DLD1 (cell line): ENCODE measurements at regions not wholly inside any gene's neighbourhood (a gene's known extent, or its start where the extent isn't known, plus 50 kb on each side); places are given as distances from the start of the nearest gene placed in this dataset.
"Not testable (repeated sequence)": the region's sequence is repeated elsewhere in the genome, so short reads cannot be mapped to it uniquely, and the experiment has no call there.

ENCODE experiments used
- in situ Hi-C: cut with HindIII; loops from 2 replicates; pipeline ENCODE4 v1.10.0; 2017; ENCODE audit warnings: low sequenced_read_pairs

DNA sequence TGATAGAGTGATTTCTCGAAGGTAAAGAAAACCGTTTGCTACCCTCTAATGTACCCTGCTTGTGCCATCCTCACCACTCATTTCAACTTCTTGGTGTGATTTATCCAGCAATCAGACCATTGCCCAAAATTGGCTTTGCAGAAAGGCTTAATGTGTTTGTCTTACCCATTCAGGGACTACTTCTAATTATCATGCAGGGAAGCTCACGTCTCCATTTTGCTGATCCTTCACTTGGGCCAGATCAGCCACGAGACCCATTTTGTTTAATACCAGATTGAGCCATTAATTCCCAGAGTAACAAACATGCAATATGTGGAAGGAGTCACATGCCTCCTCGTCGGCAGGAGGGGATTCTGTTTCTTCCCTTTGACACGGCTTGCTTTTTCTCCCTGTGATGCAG, 51.1 kb upstream of the CRY1 start:
- in situ Hi-C loops = loop anchor here (10.0 to 25.0 kb wide), 2 partner anchors 190 to 468 kb away; no protein-coding TSS in a partner anchor

DNA sequence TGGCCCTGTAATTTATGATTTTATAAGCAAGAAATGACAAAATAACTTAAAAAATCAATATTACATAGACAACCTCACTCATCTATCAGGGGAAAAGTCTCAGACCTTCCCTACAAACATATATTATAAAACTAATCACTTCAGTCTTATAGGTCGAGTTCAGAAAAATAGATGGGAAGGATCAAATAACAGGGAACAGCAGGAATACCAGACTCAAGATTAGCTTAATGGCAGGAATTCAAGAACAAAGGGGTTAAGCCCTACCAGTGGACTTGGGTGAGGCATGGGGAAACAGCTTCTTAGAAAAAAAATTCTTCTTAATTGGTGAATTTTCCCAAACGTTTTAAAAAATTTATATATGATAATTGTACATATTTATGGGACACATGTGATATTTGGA, 51.6 kb upstream of the CRY1 start:
- in situ Hi-C loops = loop anchor here (5.0 to 25.0 kb wide), 3 partner anchors 87 to 467 kb away; no protein-coding TSS in a partner anchor

DNA sequence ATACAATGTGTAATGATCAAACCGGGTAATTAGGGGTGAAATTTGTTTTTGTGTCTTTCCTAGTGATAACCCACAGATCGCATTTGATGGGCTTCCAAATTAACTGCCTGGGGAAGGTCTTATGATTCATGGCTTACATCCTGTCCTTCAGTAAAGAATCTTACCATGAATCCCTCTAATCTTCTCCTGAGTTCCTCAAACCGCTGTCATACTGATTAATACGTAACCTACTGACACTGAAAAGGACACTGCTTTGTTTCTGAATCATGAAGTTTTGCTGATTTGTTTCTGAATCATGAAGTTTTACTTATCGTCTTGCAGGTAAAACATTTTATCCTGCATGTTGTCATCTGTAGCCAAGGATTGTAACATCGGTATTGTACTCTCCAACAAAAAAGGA, 52.0 kb upstream of the CRY1 start:
- in situ Hi-C loops = loop anchor here (5.0 to 25.0 kb wide), 3 partner anchors 87 to 467 kb away; no protein-coding TSS in a partner anchor

DNA sequence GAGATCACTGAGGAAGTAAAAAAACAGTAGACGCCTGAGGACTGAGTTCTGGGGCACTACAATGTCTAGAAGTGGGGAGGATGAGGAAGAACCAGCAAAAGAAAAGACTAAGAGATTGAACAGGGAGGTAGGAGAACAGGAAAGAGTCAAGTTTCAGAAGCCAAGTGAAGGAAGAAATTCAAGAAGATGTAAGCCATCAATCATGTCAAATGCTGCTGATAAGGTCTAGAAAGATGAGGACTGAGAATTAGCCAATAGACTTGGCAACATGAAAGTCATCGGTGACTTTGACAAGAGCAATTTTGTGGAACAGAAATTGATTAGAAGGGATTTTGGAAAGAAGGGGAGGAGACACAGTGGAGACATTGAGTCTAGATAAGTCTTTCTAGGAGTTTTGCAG, 54.8 kb upstream of the CRY1 start:
- in situ Hi-C loops = loop anchor here (5.0 to 25.0 kb wide), 3 partner anchors 84 to 464 kb away; no protein-coding TSS in a partner anchor

- in situ Hi-C loops = no loop called here
These were observed 59.0 kb upstream of the CRY1 start for GRCh38 chr12:107152315-107152714.

- in situ Hi-C loops = no loop called here
These were observed 66.1 kb upstream of the CRY1 start for GRCh38 chr12:107159384-107159900.

DNA sequence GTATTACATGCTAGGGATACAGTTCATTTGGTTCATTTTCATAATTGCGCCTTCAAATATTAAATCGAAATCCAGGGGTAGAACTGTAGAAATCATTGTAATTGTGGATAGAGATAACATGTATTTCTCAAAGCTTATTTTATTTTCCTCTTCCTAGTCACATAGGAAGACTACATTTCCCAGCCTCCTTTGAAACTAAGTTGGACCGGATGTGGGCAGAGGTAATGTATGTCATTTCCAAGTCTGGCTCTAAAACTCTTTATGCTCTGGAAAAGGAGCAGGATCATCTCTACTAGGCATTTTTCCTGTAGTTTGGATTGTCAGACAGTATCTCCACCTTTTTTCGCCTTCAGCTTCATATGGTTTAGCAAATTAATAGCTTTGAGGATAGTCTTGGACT, 70.1 kb upstream of the CRY1 start:
- in situ Hi-C loops = no loop called here

DNA sequence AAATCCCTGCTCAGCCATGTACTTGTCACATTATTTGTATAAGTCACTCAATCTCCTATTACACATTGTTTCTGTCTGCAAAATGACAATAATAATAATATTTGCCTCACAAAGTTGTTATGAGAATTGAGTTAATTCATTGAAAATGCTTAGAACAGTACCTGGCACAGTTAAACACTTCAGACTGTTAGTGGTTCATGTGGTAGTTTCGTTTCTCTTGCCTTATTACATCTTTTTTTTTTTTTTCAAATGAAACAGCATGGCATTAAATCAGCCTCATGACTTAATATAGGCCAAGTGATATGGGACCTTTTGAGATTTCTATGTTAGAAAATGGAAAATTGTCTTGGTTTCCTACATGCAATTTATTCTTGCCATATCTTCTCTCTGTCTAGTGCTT, 71.0 kb upstream of the CRY1 start:
- in situ Hi-C loops = no loop called here

DNA sequence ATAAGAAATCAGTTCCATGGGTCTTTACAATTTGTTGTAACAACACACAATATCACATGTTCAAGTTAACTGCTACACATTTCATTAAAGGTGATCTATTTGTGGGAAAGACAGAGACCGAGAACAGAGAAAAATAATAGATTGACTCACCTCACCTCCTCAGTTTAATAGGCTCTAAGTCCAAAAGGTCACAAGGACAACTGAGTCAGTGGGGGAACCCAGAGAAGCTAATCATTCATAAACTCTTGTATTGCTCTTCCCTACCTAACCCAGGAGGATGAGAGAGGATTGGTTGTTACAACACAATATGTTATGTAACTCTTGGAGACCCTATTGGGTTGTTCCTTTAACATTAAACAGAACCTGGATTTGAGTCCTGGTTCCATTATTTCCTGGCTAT, 72.2 kb upstream of the CRY1 start:
- in situ Hi-C loops = no loop called here

- in situ Hi-C loops = no loop called here
These were observed 74.4 kb upstream of the CRY1 start for GRCh38 chr12:107167756-107168155.

DNA sequence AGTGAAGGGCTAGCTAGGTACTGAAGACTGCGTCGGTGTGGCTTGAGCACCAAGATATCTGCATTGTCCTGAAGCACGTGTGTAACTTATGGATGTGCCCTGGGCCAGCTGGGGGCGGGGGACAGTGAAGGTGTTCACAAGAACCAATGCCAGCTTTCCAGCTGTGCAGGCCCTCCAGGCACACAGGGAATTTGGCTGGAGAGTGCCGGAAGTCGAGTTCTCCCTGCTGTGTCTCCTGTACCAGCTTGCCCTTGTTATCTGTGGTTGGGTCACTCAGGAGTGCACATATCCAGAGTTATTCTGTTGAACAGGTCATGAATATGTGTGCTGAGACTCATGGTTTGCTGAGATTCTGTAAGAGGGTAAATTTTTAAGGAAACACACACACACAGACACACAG, 75.9 kb upstream of the CRY1 start:
- in situ Hi-C loops = no loop called here

DNA sequence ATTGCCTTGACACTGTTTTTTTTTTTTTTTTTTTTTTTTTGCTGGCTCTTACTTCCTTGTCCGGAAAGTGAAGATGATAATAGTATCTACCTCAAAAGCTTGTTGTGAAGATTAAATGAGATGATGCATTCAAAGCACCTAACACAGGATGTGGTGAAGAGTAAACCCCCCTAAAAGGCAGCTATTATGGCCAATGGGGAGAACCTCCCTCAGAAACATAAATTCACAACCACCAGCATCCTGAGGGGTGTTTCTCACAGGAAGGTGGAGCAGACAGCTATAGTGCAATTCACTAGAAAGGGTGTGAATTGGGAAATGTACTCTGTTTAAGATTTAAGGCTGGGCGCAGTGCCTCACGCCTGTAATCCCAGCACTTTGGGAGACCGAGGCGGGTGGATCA, 85.4 kb upstream of the CRY1 start:
- in situ Hi-C loops = no loop called here

- in situ Hi-C loops = no loop called here
These were observed 86.5 kb upstream of the CRY1 start for GRCh38 chr12:107179871-107180270.

- in situ Hi-C loops = no loop called here
These were observed 86.9 kb upstream of the CRY1 start for GRCh38 chr12:107180272-107180671.

DNA sequence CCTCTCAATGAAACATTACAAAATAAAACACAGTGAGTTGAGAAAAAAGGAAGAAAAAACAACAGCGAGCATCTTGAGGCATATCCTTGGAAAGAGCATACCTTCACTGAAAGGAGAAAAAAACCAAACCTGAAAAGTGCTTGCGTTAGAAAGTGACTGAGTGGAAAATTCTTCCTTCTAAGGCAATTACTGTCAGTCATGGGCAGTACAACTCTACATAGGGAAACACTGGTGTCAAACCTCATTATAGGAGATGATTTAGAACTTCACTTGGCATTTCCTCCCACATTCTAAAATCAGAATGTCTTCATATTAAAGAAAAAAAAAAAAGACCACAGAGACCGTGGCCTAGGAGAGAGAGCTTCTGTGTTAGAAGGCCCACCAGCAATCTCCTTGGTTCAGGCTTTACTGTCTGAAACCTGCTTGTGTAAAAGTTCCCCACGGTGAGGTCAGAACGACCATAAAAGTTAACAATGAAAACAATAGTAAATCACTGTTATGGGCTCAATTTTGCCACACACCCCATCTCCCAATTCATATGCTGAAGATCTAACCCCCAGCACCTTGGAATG, 91.1 kb upstream of the CRY1 start:
- in situ Hi-C loops = no loop called here

- in situ Hi-C loops = no loop called here
These were observed 103.3 kb upstream of the CRY1 start for GRCh38 chr12:107196681-107197080.

DNA sequence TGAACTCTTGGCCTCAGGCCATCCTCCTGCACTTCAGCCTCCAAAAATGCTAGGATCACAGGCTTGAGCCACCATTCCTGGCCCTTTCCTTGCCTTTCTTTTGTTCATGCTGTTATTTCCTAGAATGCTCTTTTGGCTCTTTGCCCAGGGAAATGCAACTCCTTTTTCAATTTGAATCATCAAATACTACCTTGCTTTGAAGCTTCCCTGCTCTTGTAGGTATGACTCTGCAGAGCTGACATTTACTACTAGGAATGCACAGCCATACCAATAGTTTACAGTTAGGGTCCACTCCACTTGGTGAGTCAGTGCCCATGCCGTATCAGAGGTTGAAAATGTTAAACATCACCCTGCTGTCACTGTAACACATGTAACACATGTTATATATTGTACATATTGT, 107.0 kb upstream of the CRY1 start:
- in situ Hi-C loops = no loop called here

- in situ Hi-C loops = no loop called here
These were observed 114.7 kb upstream of the CRY1 start for GRCh38 chr12:107207931-107208525.

GRCh38 chr12:107209700-107210099, 116.4 kb upstream of the CRY1 start:
- in situ Hi-C loops = not testable (repeated sequence)

- in situ Hi-C loops = not testable (repeated sequence)
These were observed 121.0 kb upstream of the CRY1 start for GRCh38 chr12:107214373-107214773.

DNA sequence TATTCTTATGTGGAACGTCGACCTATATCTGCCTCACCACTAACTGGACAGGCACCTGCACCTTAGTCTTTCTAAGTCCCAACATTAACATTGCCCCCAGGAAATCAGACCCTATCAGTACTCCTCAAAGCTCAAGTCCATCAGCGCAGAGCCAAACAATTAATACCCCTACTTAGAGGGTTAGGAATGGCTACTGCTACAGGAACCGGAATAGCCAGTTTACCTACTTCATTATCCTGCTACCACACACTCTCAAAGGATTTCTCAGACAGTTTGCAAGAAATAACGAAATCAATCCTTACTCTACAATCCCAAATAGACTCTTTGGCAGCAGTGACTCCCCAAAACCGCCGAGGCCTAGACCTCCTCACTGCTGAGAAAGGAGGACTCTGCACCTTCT, 123.1 kb upstream of the CRY1 start:
- in situ Hi-C loops = not testable (repeated sequence)

- in situ Hi-C loops = no loop called here
These were observed 126.0 kb upstream of the CRY1 start for GRCh38 chr12:107219301-107219700.

DNA sequence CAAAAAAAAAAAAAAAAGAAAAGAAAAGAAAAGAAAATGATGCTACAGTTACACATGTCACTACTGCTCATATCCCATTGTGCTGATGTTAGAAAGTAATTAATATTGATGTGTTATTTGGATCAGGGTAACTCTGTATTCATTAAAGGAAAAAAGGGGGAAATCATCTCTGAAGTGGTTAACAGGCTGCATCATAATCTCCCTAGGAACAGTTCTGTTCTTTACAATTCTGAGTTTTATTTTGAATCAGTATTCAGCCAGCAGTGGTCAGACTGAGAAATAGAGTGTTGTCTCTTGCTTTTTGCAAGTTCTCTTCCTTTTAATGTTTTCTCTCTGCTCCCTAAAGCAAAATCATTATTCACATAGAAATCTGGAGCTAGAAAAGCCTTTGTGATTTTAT, 128.6 kb upstream of the CRY1 start:
- in situ Hi-C loops = no loop called here
